ENCODE measurements at regions not wholly inside any gene's neighbourhood (a gene's known extent, or its start where the extent isn't known, plus 50 kb on each side); places are given as distances from the start of the nearest gene placed in this dataset.

DNA sequence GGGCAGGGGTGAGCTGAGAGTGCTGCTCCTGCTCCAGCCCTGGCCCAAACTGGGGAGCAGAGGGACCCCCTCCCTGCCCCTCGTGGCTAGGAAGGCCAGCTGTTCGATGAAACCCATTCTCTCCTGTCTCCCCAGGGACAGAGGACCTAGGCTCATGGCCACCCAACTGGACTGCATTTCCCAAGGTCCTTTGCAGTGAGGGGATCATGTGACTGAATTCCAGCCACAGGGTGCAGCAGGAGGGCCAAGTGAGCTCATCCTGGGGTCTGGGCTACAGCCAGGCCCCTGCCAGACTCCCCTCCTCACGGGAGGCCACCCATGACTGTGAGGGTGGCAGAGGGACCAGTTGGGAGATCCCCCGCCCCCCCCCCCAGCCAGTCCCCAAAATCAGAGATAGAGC is 777.6 kb downstream of the TBC1D22A start:
- no peak overlapping the region for H3K27ac ChIP-seq
- H3K27me3 ChIP-seq (replicated peaks in 1 of 7): no peaks in the 10 kb centered on the region
- no peaks in the 10 kb centered on the region for H3K4me1 ChIP-seq
- TF ChIP-seq POLR2A (IDR thresholded peaks at IDR 0.05): no peak
- TF ChIP-seq, protein P1, sequence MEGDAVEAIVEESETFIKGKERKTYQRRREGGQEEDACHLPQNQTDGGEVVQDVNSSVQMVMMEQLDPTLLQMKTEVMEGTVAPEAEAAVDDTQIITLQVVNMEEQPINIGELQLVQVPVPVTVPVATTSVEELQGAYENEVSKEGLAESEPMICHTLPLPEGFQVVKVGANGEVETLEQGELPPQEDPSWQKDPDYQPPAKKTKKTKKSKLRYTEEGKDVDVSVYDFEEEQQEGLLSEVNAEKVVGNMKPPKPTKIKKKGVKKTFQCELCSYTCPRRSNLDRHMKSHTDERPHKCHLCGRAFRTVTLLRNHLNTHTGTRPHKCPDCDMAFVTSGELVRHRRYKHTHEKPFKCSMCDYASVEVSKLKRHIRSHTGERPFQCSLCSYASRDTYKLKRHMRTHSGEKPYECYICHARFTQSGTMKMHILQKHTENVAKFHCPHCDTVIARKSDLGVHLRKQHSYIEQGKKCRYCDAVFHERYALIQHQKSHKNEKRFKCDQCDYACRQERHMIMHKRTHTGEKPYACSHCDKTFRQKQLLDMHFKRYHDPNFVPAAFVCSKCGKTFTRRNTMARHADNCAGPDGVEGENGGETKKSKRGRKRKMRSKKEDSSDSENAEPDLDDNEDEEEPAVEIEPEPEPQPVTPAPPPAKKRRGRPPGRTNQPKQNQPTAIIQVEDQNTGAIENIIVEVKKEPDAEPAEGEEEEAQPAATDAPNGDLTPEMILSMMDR (IDR thresholded peaks at IDR 0.05 in 8 of 11, conservative IDR thresholded peaks at IDR 0.05 in 3 of 11): no peak
- TF ChIP-seq POLR2AphosphoS5 (IDR thresholded peaks at IDR 0.05): no peak
- DNase-seq: no peak
- no peak overlapping the region for H3K4me3 ChIP-seq
- H3K9me3 ChIP-seq: peaks cover 0 to 11% (median under 1%) of the 10 kb centered on the region in 8 donors
- WGBS, 5 donors: 49 to 81% (median 68%) methylated on average over 4 of the region's 4 CpGs
- intact Hi-C loops (cut with DNase I; ENCODE audit: low total_unique reads): no loop called here
- H3K36me3 ChIP-seq: no peaks in the 10 kb centered on the region

DNA sequence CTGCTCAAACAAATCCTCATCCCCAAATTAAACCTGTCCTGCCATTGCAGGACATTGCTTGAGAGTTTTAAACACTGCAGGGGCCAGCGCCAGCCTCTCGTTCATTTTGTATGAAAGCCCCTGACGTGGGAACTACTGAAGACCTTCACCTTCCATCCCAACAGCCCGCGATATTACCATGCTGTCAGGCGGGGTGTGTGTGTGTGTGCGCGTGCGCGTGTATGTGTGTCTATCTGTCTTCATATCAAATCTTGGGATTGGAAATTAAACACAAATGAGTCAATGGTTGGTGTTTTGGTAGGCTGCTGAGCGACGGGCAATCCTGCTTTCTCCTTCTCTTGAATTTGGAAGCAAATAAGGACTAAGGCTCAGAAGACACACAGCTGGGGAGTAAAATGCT is 776.9 kb downstream of the TBC1D22A start:
- H3K27me3 ChIP-seq (replicated peaks in 1 of 7): no peaks in the 10 kb centered on the region
- 88 to 99% (median 94%) methylated on average over 12 of the region's 12 CpGs for WGBS, 5 donors
- intact Hi-C loops (cut with DNase I; ENCODE audit: low total_unique reads): no loop called here
- no peaks in the 10 kb centered on the region for H3K4me1 ChIP-seq
- no peak for DNase-seq
- H3K36me3 ChIP-seq: no peaks in the 10 kb centered on the region
- H3K9me3 ChIP-seq: peaks cover 0 to 10% (median 0%) of the 10 kb centered on the region in 8 donors
- no peak for TF ChIP-seq POLR2AphosphoS5 (IDR thresholded peaks at IDR 0.05)
- H3K27ac ChIP-seq: no peak overlapping the region
- H3K4me3 ChIP-seq: no peak overlapping the region

DNA sequence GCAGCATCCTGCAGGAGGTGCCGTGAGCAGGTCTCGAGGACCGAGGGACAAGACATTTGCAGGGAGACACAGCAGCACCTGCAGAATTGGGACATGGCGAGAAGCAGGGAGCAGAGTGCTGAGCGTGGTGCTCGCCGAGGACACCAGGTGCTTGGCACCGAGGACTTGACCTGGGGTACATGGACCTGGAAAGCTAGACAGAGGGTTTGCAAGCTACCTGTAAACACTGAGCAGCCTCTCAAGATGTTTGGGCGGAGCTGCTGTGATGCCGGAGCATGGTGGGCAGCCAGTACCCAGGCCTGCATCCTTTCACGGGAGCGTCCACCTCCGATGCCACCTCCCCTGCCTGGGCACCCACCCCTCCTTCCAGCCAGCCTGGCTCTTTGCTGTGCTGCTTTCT is 773.2 kb downstream of the TBC1D22A start:
- no peak overlapping the region for H3K4me3 ChIP-seq
- TF ChIP-seq POLR2A (IDR thresholded peaks at IDR 0.05) (no peak), POLR2AphosphoS5 (IDR thresholded peaks at IDR 0.05) (no peak)
- TF ChIP-seq, protein P1 (IDR thresholded peaks at IDR 0.05 in 8 of 11, conservative IDR thresholded peaks at IDR 0.05 in 3 of 11): no peak
- WGBS, 5 donors: 88 to 96% (median 91%) methylated on average over 13 of the region's 13 CpGs
- no peak for DNase-seq
- H3K9me3 ChIP-seq: peaks cover 0 to 10% (median 0%) of the 10 kb centered on the region in 8 donors
- H3K4me1 ChIP-seq: no peaks in the 10 kb centered on the region
- intact Hi-C loops (cut with DNase I; ENCODE audit: low total_unique reads): no loop called here
- no peaks in the 10 kb centered on the region for H3K27me3 ChIP-seq (replicated peaks in 1 of 7)
- no peak overlapping the region for H3K27ac ChIP-seq
- H3K36me3 ChIP-seq: no peaks in the 10 kb centered on the region

DNA sequence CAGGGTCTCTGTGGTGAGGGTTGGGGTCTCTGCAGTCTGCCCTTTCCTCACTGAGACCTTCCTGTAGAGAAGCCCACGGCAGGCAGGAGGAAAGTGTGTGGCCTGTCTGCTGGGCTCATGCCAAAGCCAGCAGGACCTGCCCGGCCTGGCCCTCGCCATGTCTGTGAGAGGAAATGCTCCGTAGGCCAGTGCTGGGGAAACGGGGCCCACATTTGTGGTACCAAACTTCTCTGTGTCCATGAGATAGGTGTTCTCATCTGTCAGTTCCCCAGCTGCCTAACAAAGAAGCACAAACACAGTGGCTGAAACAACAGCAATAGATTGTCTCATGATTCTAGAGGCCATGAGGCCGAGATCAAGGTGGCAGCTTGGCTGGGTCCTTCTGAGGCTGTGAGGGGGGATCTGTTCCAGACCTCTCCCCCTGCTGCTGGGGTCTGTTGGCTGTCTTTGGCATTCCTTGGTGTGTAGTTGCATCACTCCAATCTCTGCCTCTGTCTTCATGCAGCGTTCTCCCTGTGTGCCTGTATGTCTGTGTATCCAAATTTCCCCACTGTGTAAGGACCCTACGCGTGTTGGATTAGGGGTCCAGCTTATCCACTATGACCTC is 772.5 kb downstream of the TBC1D22A start:
- H3K27me3 ChIP-seq (replicated peaks in 1 of 7): no peaks in the 10 kb centered on the region
- no peaks in the 10 kb centered on the region for H3K36me3 ChIP-seq
- H3K4me1 ChIP-seq: no peaks in the 10 kb centered on the region
- WGBS, 5 donors: 74 to 83% (median 77%) methylated on average over 4 to 9 of the region's 9 CpGs
- no peak for DNase-seq
- intact Hi-C loops (cut with DNase I; ENCODE audit: low total_unique reads): no loop called here
- TF ChIP-seq, protein P1 (IDR thresholded peaks at IDR 0.05 in 8 of 11, conservative IDR thresholded peaks at IDR 0.05 in 3 of 11): no peak
- TF ChIP-seq POLR2AphosphoS5 (IDR thresholded peaks at IDR 0.05) (no peak), POLR2A (IDR thresholded peaks at IDR 0.05) (no peak)
- H3K27ac ChIP-seq: peak overlapping the region in 2 of 8 donors; percentile 22 to 47
- peaks cover 0 to 10% (median 0%) of the 10 kb centered on the region in 8 donors for H3K9me3 ChIP-seq
- no peak overlapping the region for H3K4me3 ChIP-seq

All from spleen (tissue), 11 donors.